ENCODE measurements at regions not wholly inside any gene's neighbourhood (a gene's known extent, or its start where the extent isn't known, plus 50 kb on each side); places are given as distances from the start of the nearest gene placed in this dataset.

- TF ChIP-seq CTCF (IDR thresholded peaks at IDR 0.05) (no peak), POLR2A (IDR thresholded peaks at IDR 0.05) (no peak)
- Histone ChIP-seq H3K4me1 (no peaks in the 10 kb centered on the region), H3K27ac (no peak overlapping the region), H3K9me3 (no peaks in the 10 kb centered on the region), H3K4me3 (no peak overlapping the region), H3K27me3 (no peaks in the 10 kb centered on the region), H3K36me3 (no peaks in the 10 kb centered on the region)
- intact Hi-C loops (cut with DNase I; ENCODE audit: low total_unique reads): no loop called here
- no peak for DNase-seq
Measured at GRCh38 chr2:18664421-18664820, 75.1 kb upstream of the NT5C1B start.

GRCh38 chr2:18663861-18664260, 74.5 kb upstream of the NT5C1B start:
- no peak for DNase-seq

GRCh38 chr2:18662689-18663088, 73.3 kb upstream of the NT5C1B start:
- TF ChIP-seq POLR2A (IDR thresholded peaks at IDR 0.05) (no peak), CTCF (IDR thresholded peaks at IDR 0.05) (no peak)
- intact Hi-C loops (cut with DNase I; ENCODE audit: low total_unique reads): no loop called here
- Histone ChIP-seq H3K4me3 (no peak overlapping the region), H3K36me3 (no peaks in the 10 kb centered on the region), H3K27me3 (no peaks in the 10 kb centered on the region), H3K4me1 (no peaks in the 10 kb centered on the region), H3K9me3 (no peaks in the 10 kb centered on the region), H3K27ac (no peak overlapping the region)
- DNase-seq: no peak

More at GRCh38 chr2:18663861-18664260, 74.5 kb upstream of the NT5C1B start:
- H3K4me1 ChIP-seq: no peaks in the 10 kb centered on the region
- H3K9me3 ChIP-seq: no peaks in the 10 kb centered on the region
- H3K36me3 ChIP-seq: no peaks in the 10 kb centered on the region
- TF ChIP-seq POLR2A (IDR thresholded peaks at IDR 0.05) (no peak), CTCF (IDR thresholded peaks at IDR 0.05) (no peak)
- intact Hi-C loops (cut with DNase I; ENCODE audit: low total_unique reads): no loop called here
- H3K4me3 ChIP-seq: no peak overlapping the region
- H3K27ac ChIP-seq: no peak overlapping the region
- H3K27me3 ChIP-seq: no peaks in the 10 kb centered on the region

- no peak for DNase-seq
Measured at GRCh38 chr2:18659915-18660314, 70.5 kb upstream of the NT5C1B start.

GRCh38 chr2:18656048-18656447, 66.7 kb upstream of the NT5C1B start:
- H3K4me3 ChIP-seq: no peak overlapping the region
- no peaks in the 10 kb centered on the region for H3K36me3 ChIP-seq
- intact Hi-C loops (cut with DNase I; ENCODE audit: low total_unique reads): no loop called here
- TF ChIP-seq POLR2A (IDR thresholded peaks at IDR 0.05) (no peak), CTCF (IDR thresholded peaks at IDR 0.05) (no peak)
- no peak for DNase-seq
- H3K9me3 ChIP-seq: no peaks in the 10 kb centered on the region
- no peaks in the 10 kb centered on the region for H3K4me1 ChIP-seq
- H3K27me3 ChIP-seq: no peaks in the 10 kb centered on the region
- no peak overlapping the region for H3K27ac ChIP-seq

More at GRCh38 chr2:18659915-18660314, 70.5 kb upstream of the NT5C1B start:
- intact Hi-C loops (cut with DNase I; ENCODE audit: low total_unique reads): no loop called here
- no peaks in the 10 kb centered on the region for H3K9me3 ChIP-seq
- H3K4me1 ChIP-seq: no peaks in the 10 kb centered on the region
- TF ChIP-seq POLR2A (IDR thresholded peaks at IDR 0.05) (no peak), CTCF (IDR thresholded peaks at IDR 0.05) (no peak)
- no peaks in the 10 kb centered on the region for H3K27me3 ChIP-seq
- H3K27ac ChIP-seq: no peak overlapping the region
- H3K4me3 ChIP-seq: no peak overlapping the region
- H3K36me3 ChIP-seq: no peaks in the 10 kb centered on the region
